ENCODE measurements at regions not wholly inside any gene's neighbourhood (a gene's known extent, or its start where the extent isn't known, plus 50 kb on each side); places are given as distances from the start of the nearest gene placed in this dataset.

DNA sequence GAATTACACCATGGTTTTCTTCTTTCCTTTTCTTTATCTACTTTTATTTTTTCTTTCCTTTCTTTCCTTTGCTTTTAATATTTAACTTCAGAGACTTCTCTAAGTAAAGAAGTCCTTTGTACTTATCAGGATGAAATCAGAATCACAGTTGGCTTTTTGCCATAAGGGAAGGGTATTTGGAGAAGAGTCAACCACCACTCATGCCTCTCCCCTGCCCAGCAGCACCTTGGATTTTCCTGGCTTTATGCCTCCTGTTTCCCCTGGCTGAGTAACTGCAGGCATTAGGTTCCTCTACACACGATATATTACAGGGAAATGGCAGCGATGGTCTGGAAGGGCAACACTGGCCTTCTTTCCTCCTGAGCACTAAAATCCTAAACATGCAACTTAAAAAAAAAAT is 266.4 kb upstream of the CAND1 start:
- H3K27ac ChIP-seq (ENCODE audit: low read length) = no peak overlapping the region
- H3K9me2 ChIP-seq (ENCODE audit: insufficient read depth, low read length) = no peaks in the 10 kb centered on the region
- no peak overlapping the region for H3K4me3 ChIP-seq (ENCODE audit: low read length)
- no peaks in the 10 kb centered on the region for H3K9me3 ChIP-seq (ENCODE audit: low read length)
- no peak for TF ChIP-seq RAD21 (conservative IDR thresholded peaks at IDR 0.05)
- no peak for TF ChIP-seq POLR2AphosphoS5 (IDR thresholded peaks at IDR 0.05)
- TF ChIP-seq, protein P1, sequence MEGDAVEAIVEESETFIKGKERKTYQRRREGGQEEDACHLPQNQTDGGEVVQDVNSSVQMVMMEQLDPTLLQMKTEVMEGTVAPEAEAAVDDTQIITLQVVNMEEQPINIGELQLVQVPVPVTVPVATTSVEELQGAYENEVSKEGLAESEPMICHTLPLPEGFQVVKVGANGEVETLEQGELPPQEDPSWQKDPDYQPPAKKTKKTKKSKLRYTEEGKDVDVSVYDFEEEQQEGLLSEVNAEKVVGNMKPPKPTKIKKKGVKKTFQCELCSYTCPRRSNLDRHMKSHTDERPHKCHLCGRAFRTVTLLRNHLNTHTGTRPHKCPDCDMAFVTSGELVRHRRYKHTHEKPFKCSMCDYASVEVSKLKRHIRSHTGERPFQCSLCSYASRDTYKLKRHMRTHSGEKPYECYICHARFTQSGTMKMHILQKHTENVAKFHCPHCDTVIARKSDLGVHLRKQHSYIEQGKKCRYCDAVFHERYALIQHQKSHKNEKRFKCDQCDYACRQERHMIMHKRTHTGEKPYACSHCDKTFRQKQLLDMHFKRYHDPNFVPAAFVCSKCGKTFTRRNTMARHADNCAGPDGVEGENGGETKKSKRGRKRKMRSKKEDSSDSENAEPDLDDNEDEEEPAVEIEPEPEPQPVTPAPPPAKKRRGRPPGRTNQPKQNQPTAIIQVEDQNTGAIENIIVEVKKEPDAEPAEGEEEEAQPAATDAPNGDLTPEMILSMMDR (IDR thresholded peaks at IDR 0.05; ENCODE audit: poor library complexity, severe bottlenecking) = no peak
- H4K20me1 ChIP-seq (ENCODE audit: insufficient read depth) = no peaks in the 10 kb centered on the region
- H3K36me3 ChIP-seq (ENCODE audit: insufficient read depth, low read length) = no peaks in the 10 kb centered on the region
- H3K79me2 ChIP-seq (replicated peaks; ENCODE audit: insufficient read depth, low read length) = peaks cover 3% of the 10 kb centered on the region
- no peaks in the 10 kb centered on the region for H3K27me3 ChIP-seq (ENCODE audit: insufficient read depth, low read depth, low read length)
- no peaks in the 10 kb centered on the region for H3F3A ChIP-seq (ENCODE audit: insufficient read depth, low read length, poor library complexity, severe bottlenecking)
- H3K4me2 ChIP-seq (ENCODE audit: low read length) = no peak overlapping the region
- no peak overlapping the region for H2AFZ ChIP-seq (ENCODE audit: low read depth, low read length)
- no peak overlapping the region for H3K9ac ChIP-seq (ENCODE audit: low read length)

DNA sequence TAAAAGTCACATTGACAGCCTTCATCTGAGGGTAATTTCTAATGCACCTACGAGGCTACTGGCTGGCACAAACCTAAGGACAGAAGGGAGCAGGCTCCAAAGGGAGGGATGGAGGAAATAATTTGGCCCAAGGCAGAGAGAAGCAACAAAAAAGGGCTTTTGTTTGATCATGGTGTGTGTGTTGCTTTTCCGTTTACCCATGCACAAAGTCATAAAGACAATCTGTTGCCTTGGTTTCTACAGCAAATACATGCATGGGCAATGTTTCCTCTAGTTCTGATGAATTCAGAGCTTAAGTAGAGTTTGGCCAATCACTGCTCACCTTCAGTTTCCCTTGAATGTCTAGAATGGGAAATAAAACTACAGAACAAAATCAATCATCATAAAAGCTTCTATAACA is 262.5 kb upstream of the CAND1 start:
- H3K4me2 ChIP-seq (ENCODE audit: low read length) = no peak overlapping the region
- H3K27ac ChIP-seq (ENCODE audit: low read length) = no peak overlapping the region
- H3K9me3 ChIP-seq (ENCODE audit: low read length) = no peaks in the 10 kb centered on the region
- H3K4me3 ChIP-seq (ENCODE audit: low read length) = no peak overlapping the region
- H3K27me3 ChIP-seq (ENCODE audit: insufficient read depth, low read depth, low read length) = no peaks in the 10 kb centered on the region
- H3K36me3 ChIP-seq (ENCODE audit: insufficient read depth, low read length) = no peaks in the 10 kb centered on the region
- no peak overlapping the region for H3K9ac ChIP-seq (ENCODE audit: low read length)
- no peaks in the 10 kb centered on the region for H4K20me1 ChIP-seq (ENCODE audit: insufficient read depth)
- H3K79me2 ChIP-seq (replicated peaks; ENCODE audit: insufficient read depth, low read length) = peaks cover under 1% of the 10 kb centered on the region
- H3K9me2 ChIP-seq (ENCODE audit: insufficient read depth, low read length) = no peaks in the 10 kb centered on the region
- no peaks in the 10 kb centered on the region for H3F3A ChIP-seq (ENCODE audit: insufficient read depth, low read length, poor library complexity, severe bottlenecking)
- no peak overlapping the region for H2AFZ ChIP-seq (ENCODE audit: low read depth, low read length)
- TF ChIP-seq SMC3 (conservative IDR thresholded peaks at IDR 0.05; ENCODE audit: poor library complexity) (no peak), POLR2AphosphoS5 (IDR thresholded peaks at IDR 0.05) (no peak), EP300 (conservative IDR thresholded peaks at IDR 0.05; ENCODE audit: poor library complexity, severe bottlenecking) (no peak), EZH2 (IDR thresholded peaks at IDR 0.05; ENCODE audit: borderline replicate concordance, insufficient read depth, low read length, poor library complexity, severe bottlenecking) (no peak), MXI1 (conservative IDR thresholded peaks at IDR 0.05; ENCODE audit: poor library complexity, severe bottlenecking) (no peak), RAD21 (conservative IDR thresholded peaks at IDR 0.05) (no peak), TAF1 (IDR thresholded peaks at IDR 0.05; ENCODE audit: low read depth) (no peak)
- TF ChIP-seq, protein P2, sequence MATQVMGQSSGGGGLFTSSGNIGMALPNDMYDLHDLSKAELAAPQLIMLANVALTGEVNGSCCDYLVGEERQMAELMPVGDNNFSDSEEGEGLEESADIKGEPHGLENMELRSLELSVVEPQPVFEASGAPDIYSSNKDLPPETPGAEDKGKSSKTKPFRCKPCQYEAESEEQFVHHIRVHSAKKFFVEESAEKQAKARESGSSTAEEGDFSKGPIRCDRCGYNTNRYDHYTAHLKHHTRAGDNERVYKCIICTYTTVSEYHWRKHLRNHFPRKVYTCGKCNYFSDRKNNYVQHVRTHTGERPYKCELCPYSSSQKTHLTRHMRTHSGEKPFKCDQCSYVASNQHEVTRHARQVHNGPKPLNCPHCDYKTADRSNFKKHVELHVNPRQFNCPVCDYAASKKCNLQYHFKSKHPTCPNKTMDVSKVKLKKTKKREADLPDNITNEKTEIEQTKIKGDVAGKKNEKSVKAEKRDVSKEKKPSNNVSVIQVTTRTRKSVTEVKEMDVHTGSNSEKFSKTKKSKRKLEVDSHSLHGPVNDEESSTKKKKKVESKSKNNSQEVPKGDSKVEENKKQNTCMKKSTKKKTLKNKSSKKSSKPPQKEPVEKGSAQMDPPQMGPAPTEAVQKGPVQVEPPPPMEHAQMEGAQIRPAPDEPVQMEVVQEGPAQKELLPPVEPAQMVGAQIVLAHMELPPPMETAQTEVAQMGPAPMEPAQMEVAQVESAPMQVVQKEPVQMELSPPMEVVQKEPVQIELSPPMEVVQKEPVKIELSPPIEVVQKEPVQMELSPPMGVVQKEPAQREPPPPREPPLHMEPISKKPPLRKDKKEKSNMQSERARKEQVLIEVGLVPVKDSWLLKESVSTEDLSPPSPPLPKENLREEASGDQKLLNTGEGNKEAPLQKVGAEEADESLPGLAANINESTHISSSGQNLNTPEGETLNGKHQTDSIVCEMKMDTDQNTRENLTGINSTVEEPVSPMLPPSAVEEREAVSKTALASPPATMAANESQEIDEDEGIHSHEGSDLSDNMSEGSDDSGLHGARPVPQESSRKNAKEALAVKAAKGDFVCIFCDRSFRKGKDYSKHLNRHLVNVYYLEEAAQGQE (IDR thresholded peaks at IDR 0.05; ENCODE audit: borderline replicate concordance) = no peak
- TF ChIP-seq, protein P1 (IDR thresholded peaks at IDR 0.05; ENCODE audit: poor library complexity, severe bottlenecking) = no peak
